ENCODE measurements at regions not wholly inside any gene's neighbourhood (a gene's known extent, or its start where the extent isn't known, plus 50 kb on each side); places are given as distances from the start of the nearest gene placed in this dataset.

- POLR2A ChIA-PET = no interaction called here
Observed at GRCh38 chr13:62613819-62614218, 1198.2 kb upstream of the PCDH20 start.

More at GRCh38 chr13:62613819-62614218, 1198.2 kb upstream of the PCDH20 start:
- TF ChIP-seq CTCF (IDR thresholded peaks at IDR 0.05; ENCODE audit: extremely low read depth in 1 of 2, insufficient read depth in 1 of 2, low read depth in 1 of 2, low read length in 2 of 2) (no peak), EZH2 (IDR thresholded peaks at IDR 0.05; ENCODE audit: borderline replicate concordance, low read depth, low read length, severe bottlenecking) (no peak), MAX (IDR thresholded peaks at IDR 0.05; ENCODE audit: insufficient read depth, insufficient read length) (no peak), GATA2 (IDR thresholded peaks at IDR 0.05; ENCODE audit: insufficient read depth, insufficient read length, low read depth, low read length) (no peak), POLR2AphosphoS5 (IDR thresholded peaks at IDR 0.05; ENCODE audit: insufficient read depth, low read depth, low read length) (no peak), MYC (IDR thresholded peaks at IDR 0.05; ENCODE audit: low read depth, low read length) (no peak), POLR2A (IDR thresholded peaks at IDR 0.05; ENCODE audit: low read depth, low read length) (no peak), JUN (IDR thresholded peaks at IDR 0.05; ENCODE audit: borderline replicate concordance, insufficient read depth, insufficient read length, low read depth) (no peak), FOS (IDR thresholded peaks at IDR 0.05; ENCODE audit: borderline replicate concordance, insufficient read depth, low read length) (no peak)
- H3K4me1 ChIP-seq (ENCODE audit: control insufficient read depth, extremely low read depth, insufficient read depth, low read length) = no peaks in the 10 kb centered on the region
- FAIRE-seq = no peak
- no peaks in the 10 kb centered on the region for H3K36me3 ChIP-seq (ENCODE audit: control insufficient read depth in 2 of 2, extremely low read depth in 1 of 2, insufficient read depth in 2 of 2, low read length in 2 of 2)
- no peak overlapping the region for H3K9ac ChIP-seq (replicated peaks; ENCODE audit: extremely low read depth, insufficient read depth, low read length)
- H3K79me2 ChIP-seq (ENCODE audit: control insufficient read depth, insufficient read depth, low read length) = no peaks in the 10 kb centered on the region
- no peak overlapping the region for H3K4me2 ChIP-seq (ENCODE audit: insufficient read depth, low read length)
- H3K9me1 ChIP-seq (replicated peaks; ENCODE audit: control insufficient read depth, extremely low read depth, insufficient read depth, low read length) = no peaks in the 10 kb centered on the region
- DNase-seq (ENCODE audit: low read depth, low spot score) = no peak
- intact Hi-C loops (cut with micrococcal nuclease) = no loop called here
- H3K27me3 ChIP-seq (ENCODE audit: control insufficient read depth in 2 of 2, insufficient read depth in 2 of 2, low read length in 2 of 2) = no peaks in the 10 kb centered on the region
- no peak overlapping the region for H2AFZ ChIP-seq (ENCODE audit: low read depth, low read length)
- CTCF ChIA-PET = no interaction called here
- no peak overlapping the region for H3K27ac ChIP-seq (ENCODE audit: insufficient read depth, low read depth, low read length)
- dilution Hi-C loops (cut with MboI; ENCODE audit: extremely low pct_ligation_motif_present, low sequenced_read_pairs) = no loop called here
- no peak overlapping the region for H3K4me3 ChIP-seq (replicated peaks in 1 of 3; ENCODE audit: insufficient read depth in 1 of 3, low read depth in 1 of 3, low read length in 3 of 3)
- no peaks in the 10 kb centered on the region for H3K9me3 ChIP-seq (replicated peaks; ENCODE audit: control insufficient read depth, insufficient read depth, low read length)
- H4K20me1 ChIP-seq (replicated peaks; ENCODE audit: control insufficient read depth, extremely low read depth, insufficient read depth, low read length) = no peaks in the 10 kb centered on the region
- no TSS peak for BruUV-seq (replicated peaks)

All from endothelial cell of umbilical vein (primary cell).